GM19035 (cell line): ENCODE measurements at regions not wholly inside any gene's neighbourhood (a gene's known extent, or its start where the extent isn't known, plus 50 kb on each side); places are given as distances from the start of the nearest gene placed in this dataset.

ENCODE experiments used
- ATAC-seq: cut with Tn5 transposase; IDR thresholded peaks from one replicate; pipeline ENCODE4 v1.9.1; 2021; ENCODE audit not compliant: unreplicated experiment

GRCh38 chr5:125343015-125343414 is 596.6 kb upstream of the ZNF608 start:
- ATAC-seq = no peak

GRCh38 chr5:125346316-125346715 is 599.9 kb upstream of the ZNF608 start:
- ATAC-seq = no peak

- no peak for ATAC-seq
These were observed 601.8 kb upstream of the ZNF608 start for GRCh38 chr5:125348221-125348692.

- ATAC-seq = no peak
These were observed 602.7 kb upstream of the ZNF608 start for GRCh38 chr5:125348936-125349831.

- no peak for ATAC-seq
These were observed 611.2 kb upstream of the ZNF608 start for GRCh38 chr5:125357660-125358059.

- no peak for ATAC-seq
These were observed 619.3 kb upstream of the ZNF608 start for GRCh38 chr5:125365747-125366146.

GRCh38 chr5:125367702-125368101 is 621.3 kb upstream of the ZNF608 start:
- no peak for ATAC-seq

- no peak for ATAC-seq
These were observed 624.2 kb upstream of the ZNF608 start for GRCh38 chr5:125370461-125371205.

- ATAC-seq = no peak
These were observed 626.5 kb upstream of the ZNF608 start for GRCh38 chr5:125372694-125373631.

GRCh38 chr5:125375143-125375542 is 628.7 kb upstream of the ZNF608 start:
- ATAC-seq = no peak

GRCh38 chr5:125376059-125376641 is 629.7 kb upstream of the ZNF608 start:
- no peak for ATAC-seq

GRCh38 chr5:125377141-125377540 is 630.7 kb upstream of the ZNF608 start:
- no peak for ATAC-seq

GRCh38 chr5:125381290-125381689 is 634.9 kb upstream of the ZNF608 start:
- ATAC-seq = no peak

GRCh38 chr5:125384071-125384470 is 637.6 kb upstream of the ZNF608 start:
- ATAC-seq = no peak

- ATAC-seq = no peak
These were observed 643.9 kb upstream of the ZNF608 start for GRCh38 chr5:125390326-125390725.

- no peak for ATAC-seq
These were observed 646.9 kb upstream of the ZNF608 start for GRCh38 chr5:125393221-125393815.

GRCh38 chr5:125394661-125395280 is 648.3 kb upstream of the ZNF608 start:
- ATAC-seq = no peak

GRCh38 chr5:125396462-125396861 is 650.0 kb upstream of the ZNF608 start:
- no peak for ATAC-seq

- ATAC-seq = no peak
These were observed 652.0 kb upstream of the ZNF608 start for GRCh38 chr5:125398466-125398865.

GRCh38 chr5:125399885-125400284 is 653.4 kb upstream of the ZNF608 start:
- no peak for ATAC-seq
